ENCODE measurements at regions not wholly inside any gene's neighbourhood (a gene's known extent, or its start where the extent isn't known, plus 50 kb on each side); places are given as distances from the start of the nearest gene placed in this dataset.
"Not testable (repeated sequence)": the region's sequence is repeated elsewhere in the genome, so short reads cannot be mapped to it uniquely, and the experiment has no call there.

DNA sequence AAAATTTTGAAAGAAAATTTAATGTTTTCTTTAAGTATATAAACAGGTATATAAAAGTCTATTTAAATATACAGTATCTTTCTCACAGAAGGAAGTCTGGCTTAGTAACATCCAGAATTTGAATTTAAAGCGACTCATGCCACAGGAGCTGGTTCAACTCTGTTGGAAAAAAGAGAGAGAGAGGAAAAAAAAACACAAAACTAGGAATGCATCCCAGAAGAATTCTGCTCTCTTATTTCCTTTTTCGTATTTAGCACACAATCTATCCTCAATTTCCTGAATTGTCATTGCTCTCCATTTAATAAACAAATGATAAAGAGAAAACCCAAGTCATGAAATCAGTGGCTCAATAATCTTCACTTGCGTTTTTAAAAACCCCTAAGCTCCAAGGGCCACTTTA lies 107.5 kb upstream of the SCAF8 start:
- Histone ChIP-seq H3K79me2 (ENCODE audit: insufficient read depth) (no peaks in the 10 kb centered on the region), H2AFZ (no peak overlapping the region), H4K20me1 (ENCODE audit: insufficient read depth) (no peaks in the 10 kb centered on the region), H3K4me3 (no peak overlapping the region), H3K9me2 (ENCODE audit: insufficient read depth) (no peaks in the 10 kb centered on the region), H3K27me3 (replicated peaks; ENCODE audit: insufficient read depth) (peaks cover 17% of the 10 kb centered on the region), H3F3A (ENCODE audit: insufficient read depth) (no peaks in the 10 kb centered on the region), H3K36me3 (ENCODE audit: low read depth) (no peaks in the 10 kb centered on the region), H3K27ac (no peak overlapping the region), H3K4me2 (ENCODE audit: unreplicated experiment) (no peak overlapping the region), H3K9ac (no peak overlapping the region), H3K9me3 (ENCODE audit: low read depth) (no peaks in the 10 kb centered on the region), H3K4me1 (ENCODE audit: insufficient read depth) (no peaks in the 10 kb centered on the region)
- in situ Hi-C loops (cut with MboI) = no loop called here
- 12 to 13% methylated on average over 3 of the region's 3 CpGs for WGBS, 2 experiments (ENCODE audit: low coverage in 1 of 2, low lambda C conversion rate in 2 of 2, missing lambda C conversion rate in 2 of 2)
- no peak for TF ChIP-seq EZH2 (IDR thresholded peaks at IDR 0.05; ENCODE audit: insufficient read depth, poor library complexity, severe bottlenecking)
- TF ChIP-seq EZH2phosphoT487 (IDR thresholded peaks at IDR 0.05; ENCODE audit: insufficient read depth, low read depth) = no peak
- no peak for DNase-seq

GRCh38 chr6:154629127-154629526 lies 104.1 kb upstream of the SCAF8 start:
- TF ChIP-seq EZH2 (IDR thresholded peaks at IDR 0.05; ENCODE audit: insufficient read depth, poor library complexity, severe bottlenecking) (no peak), EZH2phosphoT487 (IDR thresholded peaks at IDR 0.05; ENCODE audit: insufficient read depth, low read depth) (no peak)
- no peaks in the 10 kb centered on the region for H4K20me1 ChIP-seq (ENCODE audit: insufficient read depth)
- no peaks in the 10 kb centered on the region for H3K36me3 ChIP-seq (ENCODE audit: low read depth)
- no peaks in the 10 kb centered on the region for H3K4me1 ChIP-seq (ENCODE audit: insufficient read depth)
- H3K9ac ChIP-seq = no peak overlapping the region
- H3K27me3 ChIP-seq (replicated peaks; ENCODE audit: insufficient read depth) = peaks cover 17% of the 10 kb centered on the region
- H3K27ac ChIP-seq = no peak overlapping the region
- in situ Hi-C loops (cut with MboI) = no loop called here
- no peak overlapping the region for H3K4me2 ChIP-seq (ENCODE audit: unreplicated experiment)
- H3K9me2 ChIP-seq (ENCODE audit: insufficient read depth) = no peaks in the 10 kb centered on the region
- no peak overlapping the region for H2AFZ ChIP-seq
- no peak for DNase-seq
- H3K4me3 ChIP-seq = no peak overlapping the region
- WGBS, 2 experiments (ENCODE audit: low coverage in 1 of 2, low lambda C conversion rate in 2 of 2, missing lambda C conversion rate in 2 of 2) = 77 to 85% methylated on average over 1 of the region's 1 CpG
- H3F3A ChIP-seq (ENCODE audit: insufficient read depth) = no peaks in the 10 kb centered on the region
- H3K9me3 ChIP-seq (ENCODE audit: low read depth) = no peaks in the 10 kb centered on the region
- H3K79me2 ChIP-seq (ENCODE audit: insufficient read depth) = no peaks in the 10 kb centered on the region

GRCh38 chr6:154632119-154632518 lies 101.1 kb upstream of the SCAF8 start:
- no peak overlapping the region for H2AFZ ChIP-seq
- H3K4me3 ChIP-seq = no peak overlapping the region
- in situ Hi-C loops (cut with MboI) = no loop called here
- H3K27ac ChIP-seq = no peak overlapping the region
- no peak overlapping the region for H3K9ac ChIP-seq
- TF ChIP-seq EZH2 (IDR thresholded peaks at IDR 0.05; ENCODE audit: insufficient read depth, poor library complexity, severe bottlenecking) (no peak), EZH2phosphoT487 (IDR thresholded peaks at IDR 0.05; ENCODE audit: insufficient read depth, low read depth) (no peak)
- H3F3A ChIP-seq (ENCODE audit: insufficient read depth) = no peaks in the 10 kb centered on the region
- H3K79me2 ChIP-seq (ENCODE audit: insufficient read depth) = no peaks in the 10 kb centered on the region
- DNase-seq = no peak
- H3K9me3 ChIP-seq (ENCODE audit: low read depth) = no peaks in the 10 kb centered on the region
- H4K20me1 ChIP-seq (ENCODE audit: insufficient read depth) = no peaks in the 10 kb centered on the region
- H3K4me1 ChIP-seq (ENCODE audit: insufficient read depth) = no peaks in the 10 kb centered on the region
- H3K36me3 ChIP-seq (ENCODE audit: low read depth) = no peaks in the 10 kb centered on the region
- H3K27me3 ChIP-seq (replicated peaks; ENCODE audit: insufficient read depth) = no peaks in the 10 kb centered on the region; the same call in 1 of the 2 replicates
- WGBS, 2 experiments (ENCODE audit: low coverage in 1 of 2, low lambda C conversion rate in 2 of 2, missing lambda C conversion rate in 2 of 2) = 2 to 4% methylated on average over 2 of the region's 2 CpGs
- no peak overlapping the region for H3K4me2 ChIP-seq (ENCODE audit: unreplicated experiment)
- H3K9me2 ChIP-seq (ENCODE audit: insufficient read depth) = no peaks in the 10 kb centered on the region

- no peak for DNase-seq
- in situ Hi-C loops (cut with MboI) = no loop called here
- Histone ChIP-seq H3K27me3 (replicated peaks; ENCODE audit: insufficient read depth) (no peaks in the 10 kb centered on the region), H3K36me3 (ENCODE audit: low read depth) (no peaks in the 10 kb centered on the region), H3K9me3 (ENCODE audit: low read depth) (no peaks in the 10 kb centered on the region), H3K9ac (no peak overlapping the region), H3K4me3 (no peak overlapping the region), H3F3A (ENCODE audit: insufficient read depth) (no peaks in the 10 kb centered on the region), H3K4me2 (ENCODE audit: unreplicated experiment) (no peak overlapping the region), H2AFZ (no peak overlapping the region), H3K27ac (no peak overlapping the region), H3K9me2 (ENCODE audit: insufficient read depth) (no peaks in the 10 kb centered on the region), H3K79me2 (ENCODE audit: insufficient read depth) (no peaks in the 10 kb centered on the region), H4K20me1 (ENCODE audit: insufficient read depth) (no peaks in the 10 kb centered on the region), H3K4me1 (ENCODE audit: insufficient read depth) (no peaks in the 10 kb centered on the region)
- 75 to 81% methylated on average over 4 of the region's 4 CpGs for WGBS, 2 experiments (ENCODE audit: low coverage in 1 of 2, low lambda C conversion rate in 2 of 2, missing lambda C conversion rate in 2 of 2)
- no peak for TF ChIP-seq EZH2 (IDR thresholded peaks at IDR 0.05; ENCODE audit: insufficient read depth, poor library complexity, severe bottlenecking)
- no peak for TF ChIP-seq EZH2phosphoT487 (IDR thresholded peaks at IDR 0.05; ENCODE audit: insufficient read depth, low read depth)
Measured at GRCh38 chr6:154637392-154637791, 95.8 kb upstream of the SCAF8 start.

GRCh38 chr6:154638369-154638768 lies 94.8 kb upstream of the SCAF8 start:
- Histone ChIP-seq H3K4me3 (no peak overlapping the region), H3K9me2 (ENCODE audit: insufficient read depth) (no peaks in the 10 kb centered on the region), H3F3A (ENCODE audit: insufficient read depth) (no peaks in the 10 kb centered on the region), H3K4me1 (ENCODE audit: insufficient read depth) (no peaks in the 10 kb centered on the region), H3K27me3 (replicated peaks; ENCODE audit: insufficient read depth) (no peaks in the 10 kb centered on the region), H2AFZ (no peak overlapping the region), H3K9me3 (ENCODE audit: low read depth) (no peaks in the 10 kb centered on the region), H3K79me2 (ENCODE audit: insufficient read depth) (no peaks in the 10 kb centered on the region), H3K9ac (no peak overlapping the region), H4K20me1 (ENCODE audit: insufficient read depth) (no peaks in the 10 kb centered on the region), H3K27ac (no peak overlapping the region), H3K36me3 (ENCODE audit: low read depth) (no peaks in the 10 kb centered on the region), H3K4me2 (ENCODE audit: unreplicated experiment) (no peak overlapping the region)
- 44 to 60% methylated on average over 3 of the region's 3 CpGs for WGBS, 2 experiments (ENCODE audit: low coverage in 1 of 2, low lambda C conversion rate in 2 of 2, missing lambda C conversion rate in 2 of 2)
- TF ChIP-seq EZH2 (IDR thresholded peaks at IDR 0.05; ENCODE audit: insufficient read depth, poor library complexity, severe bottlenecking) (no peak), EZH2phosphoT487 (IDR thresholded peaks at IDR 0.05; ENCODE audit: insufficient read depth, low read depth) (no peak)
- DNase-seq = peak; percentile 15
- in situ Hi-C loops (cut with MboI) = no loop called here

DNA sequence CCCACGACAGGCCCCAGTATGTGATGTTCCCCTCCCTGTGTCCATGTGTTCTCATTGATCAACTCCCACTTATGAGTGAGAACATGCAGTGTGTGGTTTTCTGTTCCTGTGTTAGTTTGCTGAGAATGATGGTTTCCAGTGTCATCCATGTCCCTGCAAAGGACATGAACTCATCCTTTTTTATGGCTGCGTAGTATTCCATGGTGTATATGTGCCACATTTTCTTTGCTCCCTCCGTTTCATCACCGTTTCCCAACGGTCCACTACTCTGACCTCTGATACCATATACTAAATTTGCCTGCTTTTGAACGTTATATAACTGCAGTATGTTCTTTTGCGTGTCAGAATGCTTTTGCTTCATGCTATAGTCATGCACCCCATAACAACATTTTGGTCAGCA lies 94.0 kb upstream of the SCAF8 start:
- H3K9me3 ChIP-seq (ENCODE audit: low read depth); H3K4me2 ChIP-seq (ENCODE audit: unreplicated experiment); H3K4me3 ChIP-seq; H3K27me3 ChIP-seq (replicated peaks; ENCODE audit: insufficient read depth); H3K27ac ChIP-seq; H3F3A ChIP-seq (ENCODE audit: insufficient read depth); H3K79me2 ChIP-seq (ENCODE audit: insufficient read depth); H3K9me2 ChIP-seq (ENCODE audit: insufficient read depth); DNase-seq; H2AFZ ChIP-seq; H3K36me3 ChIP-seq (ENCODE audit: low read depth); H3K4me1 ChIP-seq (ENCODE audit: insufficient read depth); H4K20me1 ChIP-seq (ENCODE audit: insufficient read depth); H3K9ac ChIP-seq; in situ Hi-C loops (cut with MboI): not testable (repeated sequence)
- 55 to 63% methylated on average over 7 of the region's 7 CpGs for WGBS, 2 experiments (ENCODE audit: low coverage in 1 of 2, low lambda C conversion rate in 2 of 2, missing lambda C conversion rate in 2 of 2)

All from GM23248 (cell line).